Dedifferentiated amniotic fluid mesenchymal stem cell (primary cell): ENCODE measurements at regions not wholly inside any gene's neighbourhood (a gene's known extent, or its start where the extent isn't known, plus 50 kb on each side); places are given as distances from the start of the nearest gene placed in this dataset.
"Not testable (repeated sequence)": the region's sequence is repeated elsewhere in the genome, so short reads cannot be mapped to it uniquely, and the experiment has no call there.

ENCODE experiments used
- DNase-seq: peaks from one replicate; pipeline ENCODE4 v3.0.0-alpha.2; 2016; ENCODE audit errors: extremely low spot score

GRCh38 chr21:14615359-14615974 lies 69.4 kb upstream of the SAMSN1 start:
- DNase-seq = no peak

GRCh38 chr21:14614287-14614686 lies 68.2 kb upstream of the SAMSN1 start:
- no peak for DNase-seq

GRCh38 chr21:14613486-14614224 lies 67.5 kb upstream of the SAMSN1 start:
- no peak for DNase-seq

- not testable (repeated sequence) for DNase-seq
These were observed 64.0 kb upstream of the SAMSN1 start for GRCh38 chr21:14610119-14610518.

GRCh38 chr21:14609274-14609673 lies 63.2 kb upstream of the SAMSN1 start:
- no peak for DNase-seq

GRCh38 chr21:14607262-14607661 lies 61.1 kb upstream of the SAMSN1 start:
- no peak for DNase-seq

GRCh38 chr21:14603202-14603601 lies 57.1 kb upstream of the SAMSN1 start:
- no peak for DNase-seq

GRCh38 chr21:14602382-14602958 lies 56.4 kb upstream of the SAMSN1 start:
- no peak for DNase-seq

- no peak for DNase-seq
These were observed 54.6 kb upstream of the SAMSN1 start for GRCh38 chr21:14600569-14601297.

- no peak for DNase-seq
These were observed 52.0 kb upstream of the SAMSN1 start for GRCh38 chr21:14598065-14598464.
